HG03460 (cell line): ENCODE measurements at regions not wholly inside any gene's neighbourhood (a gene's known extent, or its start where the extent isn't known, plus 50 kb on each side); places are given as distances from the start of the nearest gene placed in this dataset.

ENCODE experiments used
- ATAC-seq: cut with Tn5 transposase; IDR thresholded peaks from one replicate; pipeline ENCODE4 v1.9.1; 2021; ENCODE audit not compliant: unreplicated experiment

DNA sequence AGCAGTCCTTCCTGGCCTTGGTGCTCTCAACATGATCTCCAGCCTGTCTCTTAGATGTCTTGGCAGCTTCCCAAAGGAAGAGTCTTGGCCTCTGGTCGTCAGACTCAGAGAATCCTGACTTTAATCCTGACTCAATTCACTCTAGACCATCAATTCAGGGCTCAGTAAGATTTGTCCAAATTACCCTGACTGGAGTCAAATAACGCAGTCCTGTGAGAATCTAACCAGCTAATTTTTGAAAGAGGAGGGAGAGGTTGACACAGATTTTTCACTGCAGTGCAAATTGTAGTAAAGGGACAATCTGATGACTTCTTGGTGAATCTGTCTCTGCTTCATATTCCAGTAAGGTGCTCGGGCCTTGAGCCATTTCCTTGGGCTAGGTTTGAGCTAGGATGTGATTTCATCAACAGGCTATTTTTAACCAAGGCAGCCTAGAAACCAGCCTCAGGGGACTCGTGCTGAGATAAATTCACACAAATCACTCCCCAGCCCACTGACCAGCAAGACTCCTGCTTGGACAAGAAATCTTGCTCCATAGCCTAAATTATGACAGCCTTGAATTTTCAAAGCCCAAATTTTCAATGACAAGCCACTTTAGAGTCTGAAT is 257.4 kb downstream of the ENC1 start:
- ATAC-seq = no peak

DNA sequence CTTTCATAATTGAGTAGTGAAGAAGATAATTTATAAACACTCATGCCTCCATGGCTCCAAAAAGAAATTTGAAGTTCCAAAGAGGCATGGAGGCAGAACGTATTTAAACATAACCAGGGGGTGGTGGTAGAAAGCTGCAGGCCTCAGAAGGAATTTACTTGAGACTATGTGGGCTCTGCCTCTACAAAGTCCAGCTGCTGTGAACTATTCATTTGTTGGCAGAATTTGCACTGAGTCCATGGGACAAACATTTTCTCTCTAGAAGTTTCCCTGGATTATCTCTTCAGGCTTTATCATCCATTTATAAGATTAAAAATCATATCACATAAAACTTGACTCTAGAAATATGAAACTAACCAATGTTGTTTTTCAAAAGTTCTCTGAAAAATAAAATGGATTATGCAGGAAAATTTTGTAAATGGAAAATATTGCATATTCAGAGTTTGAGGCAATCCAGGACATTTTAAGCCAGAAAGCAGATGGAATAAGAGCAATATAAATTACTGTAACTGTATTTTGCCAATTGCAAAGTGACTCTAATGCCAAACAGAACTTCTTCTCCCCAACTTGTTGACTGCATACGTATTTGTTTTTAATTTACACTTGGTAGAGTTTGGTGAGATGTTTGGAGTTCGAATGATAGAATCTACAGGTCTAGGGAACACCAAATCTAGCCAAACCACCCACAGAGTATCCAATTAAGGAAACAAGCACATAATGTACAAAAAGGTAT is 258.2 kb downstream of the ENC1 start:
- no peak for ATAC-seq

DNA sequence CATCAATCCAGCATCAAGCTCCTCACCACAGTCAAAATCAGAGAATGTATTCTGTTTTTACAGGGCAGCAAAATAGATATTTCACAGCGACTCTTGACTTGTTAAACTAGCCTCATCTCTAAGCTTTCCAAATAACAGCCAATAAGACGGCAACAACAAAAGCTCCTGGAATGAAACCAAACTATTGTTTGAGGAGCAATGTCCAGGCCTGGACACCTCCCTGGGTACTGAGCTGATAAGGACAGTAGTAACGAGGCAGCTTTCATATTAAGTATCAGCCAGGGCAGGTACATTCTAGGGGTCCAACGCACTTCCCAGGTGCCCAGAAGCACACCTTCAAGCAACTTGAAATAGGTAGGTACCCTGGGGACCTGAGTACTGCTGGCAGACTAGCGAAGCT is 260.3 kb downstream of the ENC1 start:
- no peak for ATAC-seq

DNA sequence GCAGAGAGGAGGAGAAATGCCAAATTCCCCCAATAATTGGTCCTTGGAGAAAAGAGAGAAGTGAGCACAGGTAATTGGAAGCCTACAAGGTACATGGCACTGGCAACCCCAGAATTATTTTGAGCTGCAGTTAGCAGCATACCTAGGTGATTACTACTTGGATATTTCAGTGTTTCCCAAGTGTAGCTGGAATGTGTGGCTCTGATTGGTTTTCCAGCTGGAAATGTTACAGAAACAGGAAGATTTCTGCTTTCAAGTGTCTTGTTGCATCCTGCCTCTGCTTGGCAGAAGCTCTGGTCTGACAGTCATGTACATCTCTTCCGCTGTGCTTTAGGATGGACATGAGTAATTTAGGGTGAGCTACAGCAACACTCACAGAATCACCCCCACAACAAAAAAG is 262.1 kb downstream of the ENC1 start:
- no peak for ATAC-seq

DNA sequence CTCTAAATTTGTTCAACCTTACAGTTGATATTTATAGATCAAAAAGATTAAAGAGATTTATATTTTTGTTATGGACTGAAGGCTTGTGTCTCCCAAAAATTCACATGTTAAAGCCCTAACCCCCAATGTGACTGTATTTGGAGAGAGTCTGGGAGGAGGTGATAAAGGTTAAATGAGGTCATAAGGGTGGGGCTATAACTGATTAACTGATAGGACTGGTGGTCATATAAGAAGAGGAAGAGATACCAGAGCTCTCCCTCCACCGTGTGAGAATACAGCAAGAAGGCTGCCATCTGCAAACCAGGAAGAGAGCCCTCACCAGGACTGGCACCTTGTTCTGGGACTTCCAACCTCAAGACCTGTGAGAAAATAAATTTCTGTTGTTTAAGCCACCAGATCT is 264.3 kb downstream of the ENC1 start:
- no peak for ATAC-seq

DNA sequence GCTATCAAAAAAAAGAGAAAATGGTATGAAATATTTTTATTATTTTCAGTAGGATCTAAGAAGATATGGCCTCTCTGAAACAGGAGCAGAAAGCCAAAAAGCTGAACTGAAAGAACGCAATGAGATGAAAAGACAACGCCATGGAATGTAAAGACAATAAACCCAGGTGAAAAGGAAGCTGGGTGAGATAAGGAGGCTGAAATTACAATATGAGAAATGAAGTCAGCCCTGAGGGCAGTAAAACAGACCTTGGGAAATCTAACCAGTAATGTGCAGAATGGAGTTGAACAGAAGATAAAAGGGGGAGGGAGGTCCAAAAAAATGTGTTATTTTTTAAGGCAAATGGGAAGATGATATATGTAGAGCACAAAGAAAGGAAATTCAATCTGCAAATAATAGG is 265.3 kb downstream of the ENC1 start:
- no peak for ATAC-seq

DNA sequence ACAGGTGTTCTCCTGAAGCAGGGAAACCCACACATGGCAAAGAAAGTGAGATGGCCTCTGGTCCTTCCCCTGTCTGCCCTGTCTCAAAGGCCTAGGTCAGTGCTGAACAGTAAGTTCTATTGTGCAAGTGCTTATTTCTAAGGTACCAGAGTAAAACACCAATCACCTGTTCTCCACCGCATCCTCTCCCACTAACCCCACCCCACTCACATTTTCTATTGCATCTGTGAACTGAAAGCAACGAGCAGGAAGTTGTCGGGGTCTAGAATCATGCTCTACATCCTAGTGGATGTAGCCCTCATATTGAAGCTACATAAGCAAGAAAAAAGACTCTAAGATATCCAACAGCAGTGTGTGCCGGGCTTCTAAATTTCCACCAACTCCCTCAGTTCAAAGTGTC is 265.9 kb downstream of the ENC1 start:
- no peak for ATAC-seq

DNA sequence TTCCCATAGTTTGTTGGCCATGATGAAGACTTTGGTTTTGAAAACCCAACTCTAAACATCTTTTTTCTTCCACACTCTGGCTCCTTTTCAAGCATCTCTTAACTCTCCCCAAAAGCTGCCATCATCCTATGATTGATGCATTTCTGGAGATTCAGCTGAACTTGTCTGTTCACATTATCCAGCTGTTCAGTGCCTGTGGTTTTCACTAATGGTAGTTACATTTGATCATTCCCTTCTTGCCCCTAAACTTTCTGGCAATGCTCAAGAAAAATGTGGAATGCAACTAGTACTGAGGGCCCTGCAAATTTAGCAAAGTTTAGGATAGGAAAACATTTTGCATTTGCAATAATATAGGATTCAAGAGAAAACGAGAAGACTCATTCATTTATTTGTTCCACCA is 267.5 kb downstream of the ENC1 start:
- ATAC-seq = no peak

DNA sequence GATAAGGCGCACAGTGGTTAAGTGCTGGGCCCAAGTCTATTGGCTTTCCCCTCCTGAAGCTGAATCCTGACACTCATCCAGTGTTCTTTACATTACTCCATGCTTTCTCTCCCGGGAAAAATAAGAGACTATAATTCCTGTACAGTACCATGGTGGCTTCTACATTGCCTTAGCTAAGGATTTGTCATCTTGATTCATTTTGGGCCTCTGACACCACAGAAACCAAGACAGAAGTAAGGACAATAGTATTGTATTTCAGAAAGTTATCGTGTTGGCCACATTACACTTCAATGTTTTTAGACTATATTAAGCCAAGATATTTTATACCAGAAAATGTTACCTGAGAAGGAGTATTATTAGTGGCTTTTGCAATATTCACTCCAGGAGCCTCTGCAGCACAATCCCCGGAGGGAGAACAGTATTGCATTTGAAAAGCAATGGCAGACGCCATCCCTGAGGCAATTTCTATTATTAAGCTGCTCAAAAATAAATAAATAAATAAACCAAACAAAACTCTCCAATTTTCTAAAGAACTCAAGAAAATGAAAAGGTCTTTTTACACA is 267.9 kb downstream of the ENC1 start:
- no peak for ATAC-seq

DNA sequence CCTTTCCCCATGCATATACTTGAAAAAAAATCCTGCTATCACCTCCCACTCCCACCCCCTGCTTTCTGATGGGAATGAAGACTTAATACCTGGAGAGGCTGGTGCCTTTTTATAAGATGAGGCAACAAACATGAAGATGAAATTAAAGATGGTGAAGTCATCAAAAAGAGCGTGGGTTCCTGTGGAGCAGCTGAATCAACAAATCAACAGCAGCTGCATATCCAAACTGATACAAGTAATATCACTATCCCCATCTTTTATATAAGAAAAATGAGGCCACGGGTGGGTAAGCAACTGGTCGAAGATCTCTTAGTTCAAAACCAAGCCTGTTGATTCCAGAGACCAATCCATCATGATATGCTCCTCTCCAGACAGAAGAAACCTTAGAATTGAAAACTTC is 268.5 kb downstream of the ENC1 start:
- no peak for ATAC-seq

DNA sequence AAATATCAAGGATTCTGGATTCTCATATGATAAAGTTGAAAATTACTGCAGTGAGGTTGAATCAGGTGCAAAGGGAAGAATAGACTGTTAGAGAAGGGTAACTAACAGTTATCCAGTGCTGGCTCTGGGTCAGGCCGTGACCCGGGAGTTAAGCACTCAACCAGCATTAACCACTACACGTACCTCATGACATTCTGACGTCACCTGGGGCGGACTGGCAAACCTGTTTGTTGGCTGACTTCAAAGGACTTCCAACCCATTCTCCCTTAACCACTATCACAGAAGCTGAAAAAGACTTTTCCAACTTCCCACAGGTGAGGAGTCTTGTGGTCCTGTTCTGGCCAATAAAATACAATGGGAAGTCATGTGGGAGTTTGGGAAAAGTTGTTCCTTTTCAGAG is 268.9 kb downstream of the ENC1 start:
- no peak for ATAC-seq

DNA sequence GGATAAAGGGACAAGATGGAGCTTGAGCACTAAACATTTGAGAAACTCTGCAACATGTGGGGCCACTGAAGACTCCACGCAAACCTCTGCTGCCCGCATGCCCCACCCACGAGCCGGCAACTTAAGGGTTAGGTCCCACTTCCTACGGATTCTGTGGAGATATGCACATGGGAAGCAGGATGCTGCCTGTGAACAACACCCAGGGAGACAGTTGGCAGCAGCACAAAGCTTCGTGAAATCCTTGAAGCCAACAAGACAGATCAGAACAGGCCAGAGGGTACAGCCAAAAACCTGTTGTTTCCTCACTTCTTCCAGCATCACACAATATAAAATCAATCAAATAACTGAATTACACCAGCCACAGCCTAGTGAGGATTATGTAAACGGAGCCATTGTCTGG is 270.4 kb downstream of the ENC1 start:
- no peak for ATAC-seq

DNA sequence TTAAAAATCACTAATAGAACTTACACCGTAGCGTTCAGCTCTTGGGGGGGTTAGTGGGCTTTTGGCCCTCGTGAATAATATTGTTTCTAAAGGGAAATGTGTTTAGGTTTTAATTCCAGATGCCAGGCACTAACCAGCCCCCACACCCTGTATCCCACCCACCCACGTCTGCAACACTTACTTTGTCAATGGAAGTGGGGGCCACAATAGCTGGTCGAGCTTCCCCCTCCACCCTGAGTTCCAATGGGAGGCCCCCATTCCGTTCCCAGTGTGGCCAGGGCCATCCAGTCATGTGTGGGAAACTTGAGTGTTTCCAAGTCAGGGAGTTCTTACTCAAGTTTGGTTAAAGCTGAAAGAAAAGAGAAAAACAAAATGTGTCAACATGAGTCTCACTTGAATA is 271.4 kb downstream of the ENC1 start:
- ATAC-seq = no peak

DNA sequence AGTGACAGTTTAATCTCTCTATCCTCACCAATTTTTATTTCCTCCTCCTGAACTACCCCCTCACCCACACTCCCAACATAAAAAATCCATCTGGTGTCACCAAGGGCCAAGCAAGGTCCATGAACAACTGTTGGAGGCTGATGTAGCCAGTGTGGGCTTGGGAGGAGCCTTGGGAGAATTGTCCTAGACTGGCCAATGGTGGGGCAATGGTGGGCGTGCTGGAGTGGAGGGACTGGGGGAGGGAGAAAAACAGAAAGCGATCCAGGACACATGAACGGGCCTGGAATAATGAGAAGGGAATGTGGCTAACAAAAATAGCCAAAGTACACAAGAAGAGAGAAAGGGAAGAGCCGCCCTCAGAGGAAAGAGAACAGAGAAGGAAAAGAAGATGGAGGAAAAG is 272.6 kb downstream of the ENC1 start:
- no peak for ATAC-seq

DNA sequence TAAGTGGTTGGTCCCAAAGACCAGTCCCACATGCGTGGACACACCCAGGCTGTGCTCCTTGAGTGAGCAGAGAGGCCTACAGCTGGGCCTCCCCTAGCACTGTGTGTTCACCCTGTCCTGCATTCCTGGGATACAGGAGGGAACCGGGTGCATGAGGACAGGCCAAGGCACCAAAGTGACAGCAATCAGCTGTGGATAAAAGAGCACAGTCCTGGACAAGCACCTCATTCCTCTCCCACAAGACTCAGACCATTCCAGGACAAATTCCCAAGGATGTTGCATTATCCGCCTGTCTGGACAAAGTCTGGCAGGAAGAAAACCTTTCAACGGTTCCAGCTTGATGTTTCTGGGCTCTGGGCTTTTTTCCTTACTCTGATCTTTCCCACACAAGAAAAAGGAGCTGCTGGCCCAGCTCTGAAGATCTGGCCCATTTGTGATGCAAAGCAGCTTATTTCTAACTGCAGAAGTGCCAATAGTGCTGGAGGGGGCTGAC is 273.2 kb downstream of the ENC1 start:
- ATAC-seq = no peak

DNA sequence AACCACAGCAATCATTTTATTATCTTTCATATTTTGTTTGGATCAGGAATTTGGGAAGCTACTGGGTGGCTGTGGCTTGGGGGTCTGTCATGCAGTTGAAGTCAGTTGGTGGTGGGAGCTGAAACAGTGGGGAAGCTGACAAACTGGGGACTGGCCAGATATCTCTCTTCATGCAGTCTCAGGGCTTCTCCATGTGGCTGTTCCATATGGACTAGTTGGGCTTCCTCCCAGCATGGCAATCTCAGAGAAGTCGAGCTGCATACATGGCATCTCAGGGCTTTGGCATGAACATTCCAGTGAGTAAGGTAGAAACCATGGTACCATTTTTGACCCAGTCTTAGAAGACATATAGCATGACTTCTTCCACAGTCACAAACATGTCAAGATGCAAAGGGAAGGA is 274.8 kb downstream of the ENC1 start:
- no peak for ATAC-seq

DNA sequence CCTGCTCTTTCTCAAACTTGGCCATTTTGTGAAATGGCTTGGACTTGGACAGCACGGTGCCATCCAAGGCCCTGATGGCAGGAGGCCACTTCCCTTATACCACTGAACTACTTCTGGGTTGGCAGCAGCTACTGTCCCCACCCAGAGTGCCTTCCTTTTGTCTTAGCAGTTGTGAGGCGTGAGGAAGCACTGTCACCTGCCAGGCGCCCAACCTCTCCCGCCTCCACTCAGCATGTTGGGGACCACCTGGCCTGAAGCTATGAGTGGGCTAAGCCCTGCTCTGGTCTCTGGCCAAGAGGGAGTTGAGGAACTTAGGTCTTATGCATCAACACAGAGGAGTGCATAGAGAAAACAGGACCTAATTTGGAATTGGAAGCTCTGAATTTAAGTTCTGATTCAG is 276.0 kb downstream of the ENC1 start:
- ATAC-seq = no peak

DNA sequence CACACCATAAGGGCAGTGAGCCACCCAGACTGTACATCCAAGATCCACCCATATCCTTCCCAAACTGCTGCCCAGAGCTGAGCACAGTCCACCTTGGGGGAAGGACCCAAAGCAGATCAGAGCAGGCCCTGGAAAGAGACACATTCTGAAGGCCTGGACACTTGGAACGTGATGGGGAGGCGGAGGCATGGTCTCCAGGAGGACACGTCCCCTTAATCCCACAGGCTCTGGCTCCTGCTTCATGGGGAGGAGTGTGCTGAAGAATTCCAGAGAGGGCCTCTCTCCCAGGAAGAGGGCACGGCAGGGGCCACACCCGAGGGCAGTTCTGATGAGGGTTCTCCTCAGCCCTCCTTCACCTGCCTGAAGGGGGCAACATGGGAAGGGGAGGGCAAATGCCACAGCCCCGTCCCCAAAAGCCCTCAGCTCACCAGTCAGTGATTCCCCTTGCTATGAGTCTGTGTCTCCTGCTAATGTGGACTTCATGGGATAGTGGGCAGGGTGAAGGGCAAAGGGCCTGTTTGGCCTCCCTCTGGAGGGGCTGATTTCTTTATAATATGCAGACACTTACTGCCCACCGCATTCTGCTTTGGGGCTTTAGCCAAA is 276.8 kb downstream of the ENC1 start:
- ATAC-seq = no peak

DNA sequence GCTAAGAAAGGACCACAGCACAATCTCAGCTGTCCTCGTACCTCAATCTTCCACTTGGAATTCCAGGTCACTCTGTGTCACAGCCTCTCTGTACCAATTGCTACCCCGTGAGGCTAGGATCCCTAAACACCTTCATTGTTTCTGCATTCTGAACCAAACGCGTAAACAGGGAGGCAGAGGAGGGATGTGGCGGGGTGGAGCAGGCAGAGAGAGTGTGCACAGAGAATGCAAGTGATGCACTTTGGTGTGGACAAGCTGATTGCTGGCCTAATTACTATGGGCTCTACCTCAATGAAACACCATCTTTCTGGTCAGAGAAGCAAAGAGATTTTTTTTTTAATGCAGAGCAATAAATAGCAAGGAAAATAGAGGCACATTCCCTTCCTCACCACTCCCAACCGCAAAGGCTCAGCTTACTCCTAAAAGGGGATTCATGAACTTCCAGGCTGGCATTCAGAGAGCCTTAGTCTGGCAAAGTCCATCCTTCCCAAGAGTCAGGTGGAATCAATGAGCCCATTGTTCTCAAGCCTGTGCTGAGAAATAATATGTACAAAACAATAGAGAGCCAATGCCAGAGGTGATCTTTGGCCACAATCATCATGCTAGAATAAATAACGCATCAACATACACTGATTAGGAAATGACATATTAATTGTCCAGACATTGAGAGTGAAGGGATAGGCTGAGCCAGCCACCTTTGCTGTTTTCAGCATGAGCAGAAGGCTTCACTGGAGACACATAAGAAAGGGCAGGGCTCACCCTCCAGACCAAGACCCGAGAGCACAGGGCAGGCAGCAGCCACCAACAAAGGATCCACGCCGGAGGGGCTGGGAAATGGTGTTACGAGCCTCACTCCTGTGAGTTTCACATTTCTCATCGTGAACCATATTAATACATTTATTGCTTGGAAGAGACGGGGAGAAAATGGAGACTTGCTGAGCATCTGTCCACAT is 278.8 kb downstream of the ENC1 start:
- ATAC-seq = no peak

DNA sequence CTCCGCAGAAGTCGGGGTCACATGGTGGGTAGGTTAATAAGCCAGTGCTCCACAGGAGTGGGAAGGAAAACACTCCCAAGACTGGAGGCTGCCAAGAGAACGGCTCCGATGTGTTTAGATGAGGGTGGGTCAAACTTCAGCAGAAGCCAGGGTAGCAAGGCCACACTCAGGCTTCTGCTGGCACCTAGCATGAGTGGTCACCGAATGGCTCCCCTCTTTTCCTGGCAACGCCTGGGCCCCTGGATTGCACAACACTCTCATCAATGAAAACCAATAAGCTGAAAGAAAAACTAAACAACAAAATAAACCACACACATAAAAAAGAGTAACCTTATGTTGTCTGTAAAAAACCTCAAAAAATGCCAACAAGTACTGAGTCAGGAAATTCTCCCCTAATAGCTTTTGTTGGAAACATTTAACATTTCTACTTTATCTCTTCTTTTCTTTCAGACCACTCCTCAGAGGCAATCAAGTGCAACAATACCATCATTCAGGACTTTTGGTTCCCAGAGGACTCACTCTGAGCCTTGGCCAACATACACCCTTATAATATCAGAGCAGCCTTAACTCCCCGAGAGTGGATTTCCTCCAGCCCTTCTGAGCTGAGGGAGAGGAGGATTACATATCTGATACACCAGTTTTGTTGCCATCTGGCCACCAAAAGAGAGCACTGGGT is 279.9 kb downstream of the ENC1 start:
- ATAC-seq = no peak

DNA sequence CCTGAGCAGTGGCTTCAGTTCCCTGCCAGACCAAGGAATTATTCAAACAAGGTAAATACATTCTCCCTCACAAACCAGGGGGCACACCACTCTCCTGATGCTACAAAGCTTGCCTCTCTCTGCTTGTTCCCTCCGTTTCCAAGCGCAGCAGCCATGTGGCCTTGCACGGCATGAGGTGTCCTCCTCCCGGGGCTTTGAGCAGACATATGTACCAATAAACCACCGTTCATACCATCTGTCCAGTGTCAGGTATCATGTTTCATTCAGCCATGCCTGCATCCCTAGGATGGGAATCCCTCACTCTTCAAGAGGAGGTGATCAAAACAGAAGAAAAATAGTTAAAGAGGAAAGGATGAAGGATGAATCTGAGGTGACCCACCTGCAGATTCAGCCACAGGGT is 282.7 kb downstream of the ENC1 start:
- ATAC-seq = no peak
